HFFc6 (cell line): ENCODE measurements at regions not wholly inside any gene's neighbourhood (a gene's known extent, or its start where the extent isn't known, plus 50 kb on each side); places are given as distances from the start of the nearest gene placed in this dataset.

Experiments
- DNase-seq: peaks from one replicate; pipeline ENCODE4 v3.0.0-alpha.2; 2018
- H3K27ac Mint-ChIP-seq: 2 replicates; pipeline ENCODE4 v1.8.0; 2020; ENCODE audit warnings: mild to moderate bottlenecking, mixed read lengths
- H3K27me3 Mint-ChIP-seq: 2 replicates; pipeline ENCODE4 v1.8.0; 2021; ENCODE audit warnings: mild to moderate bottlenecking, moderate library complexity, mixed read lengths; ENCODE audit not compliant: insufficient read depth
- H3K36me3 Mint-ChIP-seq: 2 replicates; pipeline ENCODE4 v1.8.0; 2021; ENCODE audit warnings: low read depth, mixed read lengths
- H3K4me1 Mint-ChIP-seq: 2 replicates; pipeline ENCODE4 v1.8.0; 2020; ENCODE audit warnings: low read depth, mixed read lengths
- H3K4me3 Mint-ChIP-seq: 2 replicates; pipeline ENCODE4 v1.8.0; 2020; ENCODE audit warnings: mild to moderate bottlenecking, moderate library complexity, mixed read lengths
- H3K9me3 Mint-ChIP-seq: 2 replicates; pipeline ENCODE4 v1.8.0; 2020; ENCODE audit warnings: mild to moderate bottlenecking, mixed read lengths
- CTCF ChIP-seq: fragments of 200-600 bp; sonication (generic); IDR thresholded peaks from 2 replicates; pipeline ENCODE4 v1.5.0; 2021; ENCODE audit warnings: antibody characterized with exemption, mild to moderate bottlenecking

GRCh38 chr2:23198316-23199114, 186.5 kb upstream of the KLHL29 start:
- Mint-ChIP-seq H3K4me1 (no peaks in the 10 kb centered on the region), H3K27me3 (peaks cover 5% of the 10 kb centered on the region; the same call in 1 of the 2 replicates), H3K36me3 (no peaks in the 10 kb centered on the region), H3K27ac (no peak overlapping the region), H3K9me3 (no peaks in the 10 kb centered on the region), H3K4me3 (no peak overlapping the region)
- no peak for DNase-seq
- TF ChIP-seq CTCF = no peak

- DNase-seq = peak; percentile 41
- H3K4me3 Mint-ChIP-seq = no peak overlapping the region
- peak; percentile 90 for TF ChIP-seq CTCF
- peaks cover 5% of the 10 kb centered on the region; the same call in 1 of the 2 replicates for H3K27me3 Mint-ChIP-seq
- no peaks in the 10 kb centered on the region for H3K9me3 Mint-ChIP-seq
- no peaks in the 10 kb centered on the region for H3K4me1 Mint-ChIP-seq
- no peaks in the 10 kb centered on the region for H3K36me3 Mint-ChIP-seq
- no peak overlapping the region for H3K27ac Mint-ChIP-seq
Observed at GRCh38 chr2:23199115-23199918, 185.7 kb upstream of the KLHL29 start.

- Mint-ChIP-seq H3K9me3 (no peaks in the 10 kb centered on the region), H3K27me3 (peaks cover 1% of the 10 kb centered on the region; the same call in 1 of the 2 replicates), H3K4me1 (no peaks in the 10 kb centered on the region), H3K36me3 (no peaks in the 10 kb centered on the region), H3K27ac (no peak overlapping the region), H3K4me3 (no peak overlapping the region)
- no peak for TF ChIP-seq CTCF
- DNase-seq = no peak
Observed at GRCh38 chr2:23200068-23200786, 184.8 kb upstream of the KLHL29 start.

- H3K4me1 Mint-ChIP-seq = no peaks in the 10 kb centered on the region
- no peak overlapping the region for H3K27ac Mint-ChIP-seq
- no peak for DNase-seq
- no peak for TF ChIP-seq CTCF
- H3K27me3 Mint-ChIP-seq = peaks cover 1% of the 10 kb centered on the region; the same call in 1 of the 2 replicates
- no peaks in the 10 kb centered on the region for H3K9me3 Mint-ChIP-seq
- no peaks in the 10 kb centered on the region for H3K36me3 Mint-ChIP-seq
- H3K4me3 Mint-ChIP-seq = no peak overlapping the region
Observed at GRCh38 chr2:23200787-23201114, 184.2 kb upstream of the KLHL29 start.

GRCh38 chr2:23203383-23203782, 181.6 kb upstream of the KLHL29 start:
- no peaks in the 10 kb centered on the region for H3K36me3 Mint-ChIP-seq
- H3K9me3 Mint-ChIP-seq = no peaks in the 10 kb centered on the region
- no peak for DNase-seq
- no peak overlapping the region for H3K27ac Mint-ChIP-seq
- no peaks in the 10 kb centered on the region; the same call in 1 of the 2 replicates for H3K27me3 Mint-ChIP-seq
- no peaks in the 10 kb centered on the region for H3K4me1 Mint-ChIP-seq
- H3K4me3 Mint-ChIP-seq = no peak overlapping the region
- TF ChIP-seq CTCF = no peak
